ENCODE measurements at regions not wholly inside any gene's neighbourhood (a gene's known extent, or its start where the extent isn't known, plus 50 kb on each side); places are given as distances from the start of the nearest gene placed in this dataset.

GRCh38 chr4:58688568-58688967 is 1578.4 kb upstream of the IGFBP7 start:
- Histone ChIP-seq H3K27me3 (ENCODE audit: insufficient read depth, low read length) (no peaks in the 10 kb centered on the region), H3K4me3 (ENCODE audit: low read length) (no peak overlapping the region), H3K9ac (ENCODE audit: low read depth, low read length) (no peak overlapping the region), H3K4me1 (ENCODE audit: insufficient read depth, low read length) (no peaks in the 10 kb centered on the region), H3K27ac (ENCODE audit: low read depth, low read length) (no peak overlapping the region), H3K9me3 (ENCODE audit: insufficient read depth, low read depth, low read length) (no peaks in the 10 kb centered on the region), H3K36me3 (ENCODE audit: insufficient read depth, low read length) (no peaks in the 10 kb centered on the region)
- no CpG with 5 or more reads among the region's 1 CpG for WGBS

- no CpG with 5 or more reads among the region's 1 CpG for WGBS
- no peak overlapping the region for H3K27ac ChIP-seq (ENCODE audit: low read depth, low read length)
- no peaks in the 10 kb centered on the region for H3K36me3 ChIP-seq (ENCODE audit: insufficient read depth, low read length)
- H3K4me3 ChIP-seq (ENCODE audit: low read length): no peak overlapping the region
- H3K9me3 ChIP-seq (ENCODE audit: insufficient read depth, low read depth, low read length): peaks cover 6% of the 10 kb centered on the region; the same call in 1 of the 2 replicates
- H3K9ac ChIP-seq (ENCODE audit: low read depth, low read length): no peak overlapping the region
- H3K4me1 ChIP-seq (ENCODE audit: insufficient read depth, low read length): peaks cover 6% of the 10 kb centered on the region
- no peaks in the 10 kb centered on the region for H3K27me3 ChIP-seq (ENCODE audit: insufficient read depth, low read length)
These were observed 1569.7 kb upstream of the IGFBP7 start for GRCh38 chr4:58679886-58680285.

GRCh38 chr4:58679051-58679450 is 1568.9 kb upstream of the IGFBP7 start:
- peaks cover 6% of the 10 kb centered on the region for H3K4me1 ChIP-seq (ENCODE audit: insufficient read depth, low read length)
- H3K27ac ChIP-seq (ENCODE audit: low read depth, low read length): no peak overlapping the region
- no peak overlapping the region for H3K4me3 ChIP-seq (ENCODE audit: low read length)
- no peaks in the 10 kb centered on the region for H3K27me3 ChIP-seq (ENCODE audit: insufficient read depth, low read length)
- peaks cover 14% of the 10 kb centered on the region for H3K9me3 ChIP-seq (ENCODE audit: insufficient read depth, low read depth, low read length)
- WGBS: 97% methylated on average over 1 of the region's 2 CpGs
- no peaks in the 10 kb centered on the region; the same call in 1 of the 2 replicates for H3K36me3 ChIP-seq (ENCODE audit: insufficient read depth, low read length)
- H3K9ac ChIP-seq (ENCODE audit: low read depth, low read length): no peak overlapping the region

- Histone ChIP-seq H3K4me3 (ENCODE audit: low read length) (no peak overlapping the region), H3K27ac (ENCODE audit: low read depth, low read length) (no peak overlapping the region), H3K27me3 (ENCODE audit: insufficient read depth, low read length) (no peaks in the 10 kb centered on the region), H3K9ac (ENCODE audit: low read depth, low read length) (no peak overlapping the region), H3K9me3 (ENCODE audit: insufficient read depth, low read depth, low read length) (peaks cover 26% of the 10 kb centered on the region), H3K36me3 (ENCODE audit: insufficient read depth, low read length) (no peaks in the 10 kb centered on the region; the same call in 1 of the 2 replicates), H3K4me1 (ENCODE audit: insufficient read depth, low read length) (peaks cover 7% of the 10 kb centered on the region)
These were observed 1559.6 kb upstream of the IGFBP7 start for GRCh38 chr4:58669783-58670182.

GRCh38 chr4:58665649-58666048 is 1555.5 kb upstream of the IGFBP7 start:
- Histone ChIP-seq H3K27me3 (ENCODE audit: insufficient read depth, low read length) (no peaks in the 10 kb centered on the region), H3K4me1 (ENCODE audit: insufficient read depth, low read length) (peaks cover 7% of the 10 kb centered on the region), H3K4me3 (ENCODE audit: low read length) (no peak overlapping the region), H3K9me3 (ENCODE audit: insufficient read depth, low read depth, low read length) (peaks cover 10% of the 10 kb centered on the region; the same call in 1 of the 2 replicates), H3K27ac (ENCODE audit: low read depth, low read length) (no peak overlapping the region), H3K36me3 (ENCODE audit: insufficient read depth, low read length) (no peaks in the 10 kb centered on the region), H3K9ac (ENCODE audit: low read depth, low read length) (no peak overlapping the region)
- WGBS: 100% methylated on average over 2 of the region's 3 CpGs

- no peak overlapping the region for H3K4me3 ChIP-seq (ENCODE audit: low read length)
- H3K9ac ChIP-seq (ENCODE audit: low read depth, low read length): no peak overlapping the region
- H3K4me1 ChIP-seq (ENCODE audit: insufficient read depth, low read length): no peaks in the 10 kb centered on the region
- no peaks in the 10 kb centered on the region for H3K36me3 ChIP-seq (ENCODE audit: insufficient read depth, low read length)
- no peaks in the 10 kb centered on the region for H3K27me3 ChIP-seq (ENCODE audit: insufficient read depth, low read length)
- H3K27ac ChIP-seq (ENCODE audit: low read depth, low read length): no peak overlapping the region
- 98% methylated on average over 1 of the region's 2 CpGs for WGBS
- H3K9me3 ChIP-seq (ENCODE audit: insufficient read depth, low read depth, low read length): peaks cover 12% of the 10 kb centered on the region; the same call in 1 of the 2 replicates
These were observed 1548.5 kb upstream of the IGFBP7 start for GRCh38 chr4:58658701-58659100.

GRCh38 chr4:58653251-58653650 is 1543.1 kb upstream of the IGFBP7 start:
- no peak overlapping the region for H3K9ac ChIP-seq (ENCODE audit: low read depth, low read length)
- no peak overlapping the region for H3K4me3 ChIP-seq (ENCODE audit: low read length)
- H3K36me3 ChIP-seq (ENCODE audit: insufficient read depth, low read length): no peaks in the 10 kb centered on the region
- H3K27ac ChIP-seq (ENCODE audit: low read depth, low read length): no peak overlapping the region
- 93% methylated on average over 1 of the region's 1 CpG for WGBS
- peaks cover 4% of the 10 kb centered on the region; the same call in 1 of the 2 replicates for H3K9me3 ChIP-seq (ENCODE audit: insufficient read depth, low read depth, low read length)
- H3K4me1 ChIP-seq (ENCODE audit: insufficient read depth, low read length): no peaks in the 10 kb centered on the region
- no peaks in the 10 kb centered on the region for H3K27me3 ChIP-seq (ENCODE audit: insufficient read depth, low read length)

GRCh38 chr4:58649226-58649625 is 1539.0 kb upstream of the IGFBP7 start:
- Histone ChIP-seq H3K9me3 (ENCODE audit: insufficient read depth, low read depth, low read length) (no peaks in the 10 kb centered on the region), H3K4me1 (ENCODE audit: insufficient read depth, low read length) (no peaks in the 10 kb centered on the region), H3K27ac (ENCODE audit: low read depth, low read length) (no peak overlapping the region), H3K36me3 (ENCODE audit: insufficient read depth, low read length) (no peaks in the 10 kb centered on the region), H3K27me3 (ENCODE audit: insufficient read depth, low read length) (no peaks in the 10 kb centered on the region), H3K4me3 (ENCODE audit: low read length) (no peak overlapping the region), H3K9ac (ENCODE audit: low read depth, low read length) (no peak overlapping the region)
- WGBS: 96% methylated on average over 1 of the region's 1 CpG

GRCh38 chr4:58646126-58646525 is 1535.9 kb upstream of the IGFBP7 start:
- WGBS: 100% methylated on average over 3 of the region's 3 CpGs

GRCh38 chr4:58644549-58644948 is 1534.4 kb upstream of the IGFBP7 start:
- Histone ChIP-seq H3K9ac (ENCODE audit: low read depth, low read length) (no peak overlapping the region), H3K36me3 (ENCODE audit: insufficient read depth, low read length) (no peaks in the 10 kb centered on the region), H3K9me3 (ENCODE audit: insufficient read depth, low read depth, low read length) (no peaks in the 10 kb centered on the region), H3K4me3 (ENCODE audit: low read length) (no peak overlapping the region), H3K27ac (ENCODE audit: low read depth, low read length) (no peak overlapping the region), H3K27me3 (ENCODE audit: insufficient read depth, low read length) (no peaks in the 10 kb centered on the region), H3K4me1 (ENCODE audit: insufficient read depth, low read length) (no peaks in the 10 kb centered on the region)
- WGBS: 97% methylated on average over 2 of the region's 3 CpGs

More at GRCh38 chr4:58646126-58646525, 1535.9 kb upstream of the IGFBP7 start:
- Histone ChIP-seq H3K4me1 (ENCODE audit: insufficient read depth, low read length) (no peaks in the 10 kb centered on the region), H3K9me3 (ENCODE audit: insufficient read depth, low read depth, low read length) (no peaks in the 10 kb centered on the region), H3K9ac (ENCODE audit: low read depth, low read length) (no peak overlapping the region), H3K27ac (ENCODE audit: low read depth, low read length) (no peak overlapping the region), H3K27me3 (ENCODE audit: insufficient read depth, low read length) (no peaks in the 10 kb centered on the region), H3K4me3 (ENCODE audit: low read length) (no peak overlapping the region), H3K36me3 (ENCODE audit: insufficient read depth, low read length) (no peaks in the 10 kb centered on the region)

GRCh38 chr4:58636381-58636780 is 1526.2 kb upstream of the IGFBP7 start:
- Histone ChIP-seq H3K4me3 (ENCODE audit: low read length) (no peak overlapping the region), H3K9ac (ENCODE audit: low read depth, low read length) (no peak overlapping the region), H3K36me3 (ENCODE audit: insufficient read depth, low read length) (no peaks in the 10 kb centered on the region), H3K27me3 (ENCODE audit: insufficient read depth, low read length) (no peaks in the 10 kb centered on the region), H3K4me1 (ENCODE audit: insufficient read depth, low read length) (no peaks in the 10 kb centered on the region), H3K27ac (ENCODE audit: low read depth, low read length) (no peak overlapping the region), H3K9me3 (ENCODE audit: insufficient read depth, low read depth, low read length) (no peaks in the 10 kb centered on the region)
- WGBS: 92% methylated on average over 2 of the region's 2 CpGs

GRCh38 chr4:58617226-58617625 is 1507.0 kb upstream of the IGFBP7 start:
- Histone ChIP-seq H3K4me1 (ENCODE audit: insufficient read depth, low read length) (no peaks in the 10 kb centered on the region), H3K4me3 (ENCODE audit: low read length) (no peak overlapping the region), H3K9me3 (ENCODE audit: insufficient read depth, low read depth, low read length) (peaks cover 33% of the 10 kb centered on the region), H3K27me3 (ENCODE audit: insufficient read depth, low read length) (no peaks in the 10 kb centered on the region), H3K36me3 (ENCODE audit: insufficient read depth, low read length) (no peaks in the 10 kb centered on the region), H3K27ac (ENCODE audit: low read depth, low read length) (no peak overlapping the region), H3K9ac (ENCODE audit: low read depth, low read length) (no peak overlapping the region)
- 95% methylated on average over 2 of the region's 2 CpGs for WGBS

All from HUES64 (cell line).